SHP77 treated with DMSO at 0.1 percent for 48 hours (cell line): ENCODE measurements at regions not wholly inside any gene's neighbourhood (a gene's known extent, or its start where the extent isn't known, plus 50 kb on each side); places are given as distances from the start of the nearest gene placed in this dataset.
"Not testable (repeated sequence)": the region's sequence is repeated elsewhere in the genome, so short reads cannot be mapped to it uniquely, and the experiment has no call there.

Experiments
- DNase-seq: peaks from one replicate; lab custom pipeline; 2025; lab: John Stamatoyannopoulos, UW

GRCh38 chr1:65527707-65528503, 107.4 kb downstream of the LEPR start:
- DNase-seq = no peak

DNA sequence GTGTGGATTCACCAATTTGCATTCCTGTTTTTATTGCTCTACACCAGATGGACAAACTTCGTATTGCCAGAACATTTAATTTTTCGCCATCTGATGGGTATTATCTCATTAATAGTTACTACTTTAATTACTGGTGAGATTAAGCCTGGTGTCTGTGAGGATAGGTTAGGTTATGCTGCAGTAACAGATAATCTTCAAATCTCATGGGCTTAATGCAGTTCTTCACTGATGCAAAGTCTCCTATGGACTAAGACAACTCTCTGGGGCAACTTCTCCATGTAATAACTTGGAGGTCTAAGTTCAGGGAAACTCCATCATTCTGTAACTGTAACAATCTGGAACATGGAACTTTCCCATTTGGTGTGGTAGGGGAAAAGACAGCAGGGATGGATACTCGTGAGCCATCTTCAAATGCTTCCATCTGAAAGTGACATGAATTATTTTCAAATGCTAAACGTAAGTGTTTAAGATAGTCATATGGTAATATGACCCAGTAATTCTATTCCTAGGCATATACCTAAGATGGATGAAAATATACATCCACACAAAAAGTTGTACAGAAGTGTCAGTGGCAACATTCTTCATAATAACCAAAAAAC, 111.6 kb downstream of the LEPR start:
- no peak for DNase-seq

GRCh38 chr1:65535981-65536380, 115.5 kb downstream of the LEPR start:
- no peak for DNase-seq

GRCh38 chr1:65538086-65538485, 117.6 kb downstream of the LEPR start:
- no peak for DNase-seq

- no peak for DNase-seq
Measured at GRCh38 chr1:65538664-65539063, 118.2 kb downstream of the LEPR start.

- DNase-seq = no peak
Measured at GRCh38 chr1:65539266-65540131, 119.0 kb downstream of the LEPR start.

- no peak for DNase-seq
Measured at GRCh38 chr1:65541161-65541560, 120.7 kb downstream of the LEPR start.

DNA sequence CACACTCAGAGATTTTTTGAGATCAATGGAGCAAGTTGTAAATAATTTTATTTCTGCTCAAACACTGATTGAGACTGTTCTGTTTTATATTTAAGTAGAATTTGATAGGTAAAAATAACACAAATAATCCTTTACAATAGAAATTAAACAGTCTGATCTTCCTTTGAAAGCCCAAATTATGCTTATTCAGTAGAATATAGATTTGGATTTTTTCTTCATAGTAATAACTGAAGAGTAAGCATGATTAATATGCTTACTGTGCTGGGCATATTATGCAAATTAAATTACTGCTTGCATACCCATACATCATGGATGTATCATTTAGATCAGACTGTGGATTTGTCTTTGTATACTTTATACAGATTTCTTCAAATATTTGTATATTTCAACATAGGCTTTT, 121.4 kb downstream of the LEPR start:
- DNase-seq = no peak

GRCh38 chr1:65542592-65542991, 122.1 kb downstream of the LEPR start:
- not testable (repeated sequence) for DNase-seq

DNA sequence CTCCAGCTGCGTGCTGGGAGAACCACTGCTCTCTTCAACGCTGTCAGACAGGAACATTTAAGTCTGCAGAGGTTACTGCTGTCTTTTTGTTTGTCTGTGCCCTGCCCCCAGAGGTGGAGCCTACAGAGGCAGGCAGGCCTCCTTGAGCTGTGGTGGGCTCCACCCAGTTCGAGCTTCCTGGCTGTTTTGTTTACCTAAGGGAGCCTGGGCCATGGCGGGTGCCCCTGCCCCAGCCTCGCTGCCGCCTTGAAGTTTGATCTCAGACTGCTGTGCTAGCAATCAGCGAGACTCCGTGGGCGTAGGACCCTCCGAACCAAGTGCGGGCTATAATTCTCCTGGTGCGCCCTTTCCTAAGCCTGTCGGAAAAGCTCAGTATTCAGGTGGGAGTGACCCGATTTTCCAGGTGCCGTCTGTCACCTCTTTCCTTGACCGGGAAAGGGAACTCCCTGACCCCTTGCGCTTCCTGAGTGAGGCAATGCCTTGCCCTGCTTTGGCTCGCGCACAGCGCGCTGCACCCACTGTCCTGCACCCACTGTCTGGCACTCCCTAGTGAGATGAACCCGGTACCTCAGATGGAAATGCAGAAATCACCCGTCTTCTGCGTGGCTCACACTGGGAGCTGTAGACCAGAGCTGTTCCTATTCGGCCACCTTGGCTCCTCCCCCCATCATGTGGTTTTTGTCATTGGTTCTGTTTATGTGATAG, 130.0 kb downstream of the LEPR start:
- DNase-seq = not testable (repeated sequence)

DNA sequence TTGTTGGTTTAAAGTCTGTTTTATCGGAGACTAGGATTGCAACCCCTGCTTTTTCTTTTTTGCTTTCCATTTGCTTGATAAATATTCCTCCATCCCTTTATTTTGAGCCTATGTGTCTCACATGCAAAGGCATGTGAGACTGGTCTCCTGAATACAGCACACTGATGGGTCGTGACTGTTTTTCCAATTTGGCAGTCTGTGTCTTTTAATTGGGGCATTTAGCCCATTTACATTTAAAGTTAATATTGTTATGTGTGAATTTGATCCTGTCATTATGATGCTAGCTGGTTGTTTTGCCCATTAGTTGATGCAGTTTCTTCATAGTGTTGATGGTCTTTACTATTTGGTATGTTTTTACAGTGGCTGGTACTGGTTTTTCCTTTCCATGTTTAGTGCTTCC, 132.0 kb downstream of the LEPR start:
- DNase-seq = not testable (repeated sequence)

DNA sequence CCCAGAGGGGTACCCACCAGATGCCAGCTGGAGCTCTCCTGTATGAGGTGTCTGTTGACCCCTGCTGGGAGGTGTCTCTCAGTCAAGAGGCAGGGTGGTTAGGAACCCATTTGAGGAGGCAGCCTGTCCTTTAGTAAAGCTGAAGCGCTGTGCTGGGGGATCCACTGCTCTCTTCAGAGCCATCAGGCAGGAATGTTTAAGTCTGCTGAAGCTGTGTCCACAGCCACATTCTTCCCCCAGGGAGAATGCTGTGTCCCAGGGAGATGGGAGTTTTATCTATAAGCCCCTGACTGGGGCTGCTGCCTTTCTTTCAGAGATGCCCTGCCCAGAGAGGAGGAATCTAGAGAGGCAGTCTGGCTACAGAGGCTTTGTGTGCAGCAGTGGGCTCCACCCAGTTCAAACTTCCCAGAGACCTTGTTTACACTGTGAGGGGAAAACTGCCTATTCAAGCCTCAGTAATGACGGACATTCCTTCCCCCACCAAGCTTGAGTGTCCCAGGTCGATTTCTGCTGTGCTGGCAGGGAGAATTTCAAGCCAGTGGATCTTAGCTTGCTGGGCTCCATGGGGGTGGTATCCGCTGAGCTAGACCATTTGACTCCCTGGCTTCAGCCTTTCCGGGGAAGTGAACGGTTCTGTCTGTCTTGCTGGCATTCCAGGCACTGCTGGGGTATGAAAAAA, 133.8 kb downstream of the LEPR start:
- DNase-seq = not testable (repeated sequence)

GRCh38 chr1:65554829-65555228, 134.4 kb downstream of the LEPR start:
- DNase-seq = no peak

DNA sequence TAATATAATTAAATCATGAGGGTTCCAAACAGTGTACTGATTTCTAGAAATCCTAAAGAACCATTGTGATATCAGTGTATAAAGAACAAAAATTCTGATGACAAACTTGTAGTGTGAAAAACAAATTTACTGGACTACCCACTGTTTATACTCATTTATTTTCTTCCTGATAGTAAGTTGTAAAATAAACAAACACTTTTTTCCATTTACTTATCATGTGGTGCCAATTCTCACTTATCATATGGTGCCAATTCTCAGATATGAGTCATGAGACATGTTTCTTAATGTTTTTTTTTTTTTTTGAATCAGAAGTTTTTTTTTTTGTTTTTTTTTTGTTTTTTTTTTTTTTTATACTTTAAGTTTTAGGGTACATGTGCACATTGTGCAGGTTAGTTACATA, 137.7 kb downstream of the LEPR start:
- DNase-seq = no peak

GRCh38 chr1:65564493-65564892, 144.0 kb downstream of the LEPR start:
- DNase-seq = no peak

DNA sequence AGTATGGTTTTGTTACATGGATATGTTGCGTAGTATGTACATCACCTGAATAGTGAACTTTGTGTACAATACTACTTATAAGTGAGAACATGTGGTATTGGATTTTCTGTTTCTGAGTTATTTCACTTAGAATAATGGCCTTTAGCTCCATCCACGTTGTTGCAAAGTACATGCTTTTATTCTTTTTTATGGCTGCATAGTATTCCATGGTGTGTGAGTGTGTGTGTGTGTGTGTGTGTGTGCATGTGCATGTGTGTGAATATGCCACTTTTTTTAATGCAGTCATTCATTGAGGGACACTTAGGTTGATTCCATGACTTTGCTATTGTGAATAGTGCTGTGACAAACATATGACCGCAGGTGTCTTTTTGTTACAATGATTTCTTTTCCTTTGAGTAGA, 147.8 kb downstream of the LEPR start:
- DNase-seq = no peak

GRCh38 chr1:65572701-65573421, 152.4 kb downstream of the LEPR start:
- no peak for DNase-seq

GRCh38 chr1:65577278-65577677, 156.8 kb downstream of the LEPR start:
- DNase-seq = no peak

- DNase-seq = not testable (repeated sequence)
Measured at GRCh38 chr1:65577982-65578381, 157.5 kb downstream of the LEPR start.

DNA sequence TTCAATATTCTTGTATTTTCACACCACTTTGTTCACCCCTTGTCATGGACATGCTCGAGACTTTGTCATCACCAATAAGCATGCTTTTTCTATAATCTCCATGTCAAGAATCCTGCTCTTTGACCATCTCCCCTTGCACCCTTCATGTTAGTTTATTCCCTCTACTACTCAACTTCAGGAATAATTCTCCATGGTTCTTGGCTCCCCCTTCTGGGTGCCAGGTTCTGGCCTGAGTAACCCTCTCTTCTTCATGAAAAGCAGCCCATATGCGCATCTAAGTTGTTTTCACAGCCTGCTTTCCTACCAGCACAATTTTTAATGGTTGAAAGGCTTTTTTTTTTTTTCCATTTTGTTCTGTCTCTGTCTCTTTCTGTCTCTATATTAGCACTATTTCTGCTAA, 160.7 kb downstream of the LEPR start:
- DNase-seq = no peak

DNA sequence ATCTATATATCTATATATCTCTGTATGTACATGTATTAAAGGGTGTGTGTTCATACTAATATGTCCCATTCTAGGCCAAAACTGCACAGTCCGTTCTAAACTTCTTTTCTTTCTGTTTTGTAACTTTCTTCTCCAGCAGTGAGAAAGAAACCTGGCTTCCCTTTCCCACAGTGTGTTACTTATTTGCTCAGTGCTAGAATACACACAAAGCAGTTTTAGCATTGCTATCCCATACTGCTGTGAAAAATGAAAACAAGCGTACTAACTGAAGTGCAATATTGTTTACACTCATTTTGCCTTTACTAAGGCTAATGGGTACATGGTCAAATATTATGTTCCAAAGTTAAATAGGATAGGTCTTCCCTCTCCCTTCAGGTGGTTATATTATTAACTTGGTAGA, 163.9 kb downstream of the LEPR start:
- no peak for DNase-seq
